Urinary bladder (tissue), 3 donors: ENCODE measurements at regions not wholly inside any gene's neighbourhood (a gene's known extent, or its start where the extent isn't known, plus 50 kb on each side); places are given as distances from the start of the nearest gene placed in this dataset.

Experiments used
- DNase-seq: peaks from one replicate; pipeline ENCODE4 v3.0.0-alpha.2; 2015; ENCODE audit errors: extremely low spot score
- H3K27ac ChIP-seq: one replicate; pipeline ENCODE4 v1.5.1; 2013; ENCODE audit warnings: low read depth, mild to moderate bottlenecking, moderate library complexity
- H3K36me3 ChIP-seq: one replicate; pipeline ENCODE4 v1.6.1; 2013; ENCODE audit warnings: mild to moderate bottlenecking, moderate library complexity; ENCODE audit not compliant: insufficient read depth
- H3K4me1 ChIP-seq: one replicate; pipeline ENCODE4 v1.6.1; 2013; ENCODE audit warnings: mild to moderate bottlenecking, moderate library complexity; ENCODE audit not compliant: insufficient read depth
- H3K4me3 ChIP-seq: one replicate; pipeline ENCODE4 v1.5.1; 2013; ENCODE audit warnings: low read depth, low read length
- WGBS: extraction: QIAGEN DNeasy Blood & Tissue Kit; methylation state at CpG from one replicate; pipeline ENCODE4 v1.1.7; 2013; 5-methylcytosine and 5-hydroxymethylcytosine counted together
- donor health status: healthy with polysubstance abuse.
- donor health status: healthy.

- Histone ChIP-seq H3K4me1 (no peaks in the 10 kb centered on the region), H3K27ac (no peak overlapping the region), H3K4me3 (no peak overlapping the region), H3K36me3 (no peaks in the 10 kb centered on the region)
- 12% methylated on average over 14 of the region's 14 CpGs for WGBS
- DNase-seq = peak; percentile 75
Measured at GRCh38 chr13:95380468-95381211, 79.4 kb upstream of the ABCC4 start.

GRCh38 chr13:95381212-95381527, 79.9 kb upstream of the ABCC4 start:
- Histone ChIP-seq H3K4me3 (no peak overlapping the region), H3K4me1 (no peaks in the 10 kb centered on the region), H3K36me3 (no peaks in the 10 kb centered on the region), H3K27ac (no peak overlapping the region)
- no peak for DNase-seq
- 43% methylated on average over 5 of the region's 5 CpGs for WGBS

GRCh38 chr13:95382411-95382810, 81.2 kb upstream of the ABCC4 start:
- no peak for DNase-seq
- H3K36me3 ChIP-seq = no peaks in the 10 kb centered on the region
- H3K4me1 ChIP-seq = no peaks in the 10 kb centered on the region
- H3K4me3 ChIP-seq = no peak overlapping the region
- no peak overlapping the region for H3K27ac ChIP-seq
- whole genome bisulfite sequencing = 93% methylated on average over 2 of the region's 2 CpGs

DNA sequence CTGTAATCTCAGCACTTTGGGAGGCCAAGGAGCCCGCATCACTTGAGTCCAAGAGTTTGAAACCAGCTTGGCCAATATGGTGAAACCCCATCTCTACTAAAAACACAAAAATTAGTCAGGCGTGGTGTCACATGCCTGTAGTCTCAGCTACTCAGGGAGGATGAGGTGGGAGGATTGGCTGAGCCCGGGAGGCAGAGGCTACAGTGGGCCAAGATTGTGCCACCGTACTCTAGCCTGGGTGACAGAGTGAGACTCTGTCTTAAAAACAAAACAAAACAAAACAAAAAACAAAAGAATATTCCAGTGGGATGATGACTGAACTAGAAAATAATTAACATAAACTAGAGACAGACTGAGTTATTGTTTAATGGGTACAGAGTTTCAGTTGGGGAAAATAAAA, 81.7 kb upstream of the ABCC4 start:
- H3K36me3 ChIP-seq = no peaks in the 10 kb centered on the region
- no peak overlapping the region for H3K4me3 ChIP-seq
- WGBS = 87% methylated on average over 4 of the region's 4 CpGs
- no peak for DNase-seq
- no peaks in the 10 kb centered on the region for H3K4me1 ChIP-seq
- no peak overlapping the region for H3K27ac ChIP-seq

DNA sequence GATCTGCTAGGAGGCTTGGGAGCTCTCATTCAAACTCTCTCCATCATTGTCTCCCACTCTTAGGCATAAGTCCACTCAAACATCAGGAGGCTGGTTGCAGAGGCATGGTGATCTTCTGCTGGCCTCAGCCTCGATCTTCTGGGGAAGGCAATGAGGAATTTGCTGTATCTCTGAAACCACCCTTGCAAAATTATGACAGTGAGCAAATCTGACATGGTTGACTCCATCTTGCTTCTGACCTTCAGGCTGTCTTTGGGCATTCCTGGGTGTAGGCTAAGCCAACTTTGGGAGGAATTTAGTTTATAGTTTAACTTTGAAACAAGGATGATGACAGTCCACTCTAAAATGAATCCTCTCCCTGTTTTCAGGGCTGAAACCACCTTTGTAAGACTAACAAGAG, 84.1 kb upstream of the ABCC4 start:
- no peak for DNase-seq
- WGBS = 98% methylated on average over 1 of the region's 1 CpG
- Histone ChIP-seq H3K27ac (no peak overlapping the region), H3K4me1 (peaks cover 1% of the 10 kb centered on the region), H3K4me3 (no peak overlapping the region), H3K36me3 (no peaks in the 10 kb centered on the region)

DNA sequence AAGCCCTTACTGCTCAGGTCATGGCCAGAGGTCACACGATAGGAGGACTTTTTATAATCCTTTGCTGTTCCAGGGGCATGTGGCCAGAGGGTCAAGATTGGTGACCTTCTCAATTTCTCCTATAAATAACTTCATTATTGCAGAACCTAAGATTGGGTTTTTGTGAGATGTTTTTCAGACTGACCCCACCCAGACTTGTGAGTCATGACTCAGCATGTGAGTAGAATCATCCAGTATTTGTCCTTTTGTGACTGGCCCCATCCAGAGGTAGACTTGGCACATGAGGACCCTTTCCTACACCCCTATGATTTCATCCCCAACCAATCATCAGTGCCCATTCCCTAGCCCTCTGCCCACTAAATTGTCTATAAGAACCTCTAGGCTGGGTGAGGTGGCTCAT, 84.5 kb upstream of the ABCC4 start:
- Histone ChIP-seq H3K4me3 (no peak overlapping the region), H3K27ac (no peak overlapping the region), H3K4me1 (peaks cover 1% of the 10 kb centered on the region), H3K36me3 (no peaks in the 10 kb centered on the region)
- no peak for DNase-seq
- 85% methylated on average over 1 of the region's 1 CpG for WGBS

DNA sequence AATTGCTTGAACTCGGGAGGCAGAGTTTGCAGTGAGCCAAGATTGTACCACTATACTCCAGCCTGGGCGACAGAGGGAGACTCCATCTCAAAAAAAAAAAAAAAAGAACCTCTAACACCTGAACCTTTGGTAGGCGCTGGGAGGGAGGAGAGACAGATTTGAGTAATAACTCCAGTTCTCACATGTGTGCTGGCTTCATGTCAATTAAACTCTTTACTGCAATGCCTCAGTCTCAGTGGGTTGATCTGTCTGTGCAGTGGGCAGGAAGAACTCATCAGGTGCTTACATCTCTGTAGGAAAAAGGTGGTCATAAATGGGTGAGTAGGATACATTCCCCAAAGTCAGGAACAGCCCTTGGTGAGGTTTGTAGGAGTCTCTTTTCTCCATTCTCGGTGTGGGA, 85.1 kb upstream of the ABCC4 start:
- no peak for DNase-seq
- no peak overlapping the region for H3K27ac ChIP-seq
- H3K4me3 ChIP-seq = no peak overlapping the region
- 82% methylated on average over 4 of the region's 4 CpGs for WGBS
- no peaks in the 10 kb centered on the region for H3K36me3 ChIP-seq
- H3K4me1 ChIP-seq = peaks cover 1% of the 10 kb centered on the region

GRCh38 chr13:95387733-95388207, 86.5 kb upstream of the ABCC4 start:
- peak; percentile 74 for DNase-seq
- WGBS = 28% methylated on average over 4 of the region's 4 CpGs

DNA sequence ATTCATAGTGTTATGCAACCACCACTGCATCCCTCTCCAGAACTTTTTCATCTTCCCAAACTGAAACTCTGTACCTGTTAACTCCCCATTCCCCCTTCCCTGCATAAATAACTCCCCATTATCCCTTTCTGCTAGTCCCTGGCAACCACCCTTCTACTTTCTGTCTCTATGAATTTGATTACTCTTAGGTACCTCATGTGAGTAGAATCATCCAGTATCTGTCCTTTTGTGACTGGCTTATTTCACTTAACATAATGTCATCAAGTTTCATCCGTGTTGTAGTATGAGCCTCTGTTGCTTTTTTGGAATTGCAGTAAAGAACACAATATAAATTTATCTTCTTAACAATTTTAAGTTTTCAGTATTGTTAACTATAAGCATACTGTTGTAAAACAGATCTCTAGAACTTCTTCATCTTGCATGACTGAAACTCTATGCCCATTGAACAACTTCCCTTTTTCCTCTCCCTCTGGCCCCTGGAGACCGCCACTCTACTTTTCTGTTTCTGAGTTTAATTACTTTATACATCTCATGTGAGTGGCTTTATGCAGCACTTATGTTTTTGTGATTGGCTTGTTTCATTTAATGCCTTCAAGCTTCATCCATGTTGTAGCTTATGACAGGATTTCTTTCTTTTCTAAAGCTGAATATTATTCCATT, 87.3 kb upstream of the ABCC4 start:
- Histone ChIP-seq H3K4me3 (no peak overlapping the region), H3K4me1 (peaks cover 1% of the 10 kb centered on the region), H3K27ac (no peak overlapping the region), H3K36me3 (no peaks in the 10 kb centered on the region)
- 46% methylated on average over 2 of the region's 2 CpGs for WGBS
- DNase-seq = no peak

More at GRCh38 chr13:95387733-95388207, 86.5 kb upstream of the ABCC4 start:
- Histone ChIP-seq H3K36me3 (no peaks in the 10 kb centered on the region), H3K4me1 (peaks cover 1% of the 10 kb centered on the region), H3K27ac (no peak overlapping the region), H3K4me3 (no peak overlapping the region)

DNA sequence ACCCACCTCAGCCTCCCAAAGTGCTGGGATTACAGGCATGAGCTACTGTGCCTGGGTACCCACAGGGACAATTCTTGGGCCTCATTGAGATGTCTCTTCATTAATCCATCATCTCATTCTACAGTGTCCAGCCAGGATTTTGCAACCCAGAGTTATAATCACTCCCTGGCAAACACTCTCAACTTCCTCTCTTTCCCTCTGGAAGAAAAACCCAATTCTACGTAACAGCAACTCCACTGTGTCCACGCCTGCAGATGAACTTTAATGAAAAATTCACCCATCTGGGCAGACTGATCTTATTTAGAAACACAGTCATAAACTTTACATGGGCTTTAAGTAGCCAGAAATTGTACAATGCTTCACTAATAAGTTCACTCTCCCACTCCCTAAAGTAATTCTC, 90.1 kb upstream of the ABCC4 start:
- no peak for DNase-seq
- H3K4me1 ChIP-seq = peaks cover 1% of the 10 kb centered on the region
- 75% methylated on average over 2 of the region's 2 CpGs for whole genome bisulfite sequencing
- no peaks in the 10 kb centered on the region for H3K36me3 ChIP-seq
- H3K27ac ChIP-seq = no peak overlapping the region
- no peak overlapping the region for H3K4me3 ChIP-seq

- H3K4me3 ChIP-seq = no peak overlapping the region
- H3K27ac ChIP-seq = no peak overlapping the region
- no peaks in the 10 kb centered on the region for H3K36me3 ChIP-seq
- no peak for DNase-seq
- WGBS = 99% methylated on average over 2 of the region's 2 CpGs
- H3K4me1 ChIP-seq = peaks cover 1% of the 10 kb centered on the region
Measured at GRCh38 chr13:95391785-95392184, 90.5 kb upstream of the ABCC4 start.

DNA sequence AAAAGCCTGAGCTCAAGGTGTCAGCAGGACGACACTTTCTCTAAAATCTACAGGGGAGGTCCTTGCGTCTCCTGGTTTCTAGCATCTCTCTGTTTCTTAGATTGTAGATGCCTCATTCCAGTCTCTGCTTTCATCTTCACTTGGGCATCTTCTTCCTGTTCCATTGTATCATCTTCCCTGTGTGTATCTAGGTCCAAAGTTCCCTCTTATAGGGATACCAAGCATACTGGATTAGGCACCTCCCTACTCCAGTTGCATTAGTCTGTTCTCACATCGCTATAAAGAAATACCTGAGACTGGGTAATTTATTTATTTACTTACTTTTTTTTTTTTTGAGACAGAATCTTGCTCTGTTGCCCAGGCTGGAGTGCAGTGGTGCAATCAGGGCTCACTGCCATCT, 91.3 kb upstream of the ABCC4 start:
- Histone ChIP-seq H3K36me3 (no peaks in the 10 kb centered on the region), H3K27ac (no peak overlapping the region), H3K4me1 (peaks cover 1% of the 10 kb centered on the region), H3K4me3 (no peak overlapping the region)
- WGBS = 97% methylated on average over 3 of the region's 3 CpGs
- no peak for DNase-seq

DNA sequence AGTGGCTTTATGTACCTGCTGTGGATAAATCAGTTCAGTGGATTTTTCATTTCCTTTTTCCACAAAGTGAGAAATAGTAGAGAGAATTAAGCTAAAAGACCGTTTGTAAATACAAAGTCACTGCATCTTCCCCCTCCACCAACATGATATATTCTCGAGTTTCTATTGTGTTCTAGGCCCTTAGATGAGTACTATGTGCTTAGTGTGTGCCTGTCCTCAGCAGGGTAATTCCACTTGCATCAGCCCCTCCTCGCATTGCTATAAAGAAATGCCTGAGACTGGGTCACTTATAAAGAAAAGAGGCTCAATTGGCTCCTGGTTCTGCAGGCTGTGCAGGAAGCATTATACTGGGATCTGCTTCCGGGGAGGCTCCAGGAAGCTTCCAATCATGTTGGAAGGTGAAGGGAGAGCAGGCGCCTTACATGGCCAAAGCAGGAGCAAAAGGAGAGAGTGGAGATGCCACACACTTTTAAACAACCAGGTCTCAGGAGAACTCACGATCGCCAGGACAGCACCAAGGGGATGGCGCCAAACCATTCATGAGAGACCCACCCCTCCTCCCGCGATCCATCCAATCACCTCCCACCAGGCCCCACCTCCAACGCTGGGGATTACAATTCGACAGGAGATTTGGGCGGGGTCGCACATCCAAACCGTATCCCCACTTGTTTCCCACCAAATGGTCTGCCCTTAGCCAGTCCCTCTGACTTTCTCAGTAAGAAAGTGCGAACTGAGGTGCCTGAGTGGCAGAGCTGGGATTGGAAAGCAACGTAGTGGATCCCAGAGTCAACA, 102.3 kb upstream of the ABCC4 start:
- no peaks in the 10 kb centered on the region for H3K4me1 ChIP-seq
- WGBS = 45% methylated on average over 17 of the region's 17 CpGs
- no peak for DNase-seq

More for the DNA sequence above, 102.3 kb upstream of the ABCC4 start:
- H3K36me3 ChIP-seq = no peaks in the 10 kb centered on the region
- H3K27ac ChIP-seq = no peak overlapping the region
- H3K4me3 ChIP-seq = no peak overlapping the region
